H9 (cell line): ENCODE measurements at regions not wholly inside any gene's neighbourhood (a gene's known extent, or its start where the extent isn't known, plus 50 kb on each side); places are given as distances from the start of the nearest gene placed in this dataset.

Experiments used
- DNase-seq: peaks from one replicate; pipeline ENCODE4 v3.0.0-alpha.2; 2017
- H2AFZ ChIP-seq: one replicate; pipeline ENCODE4 v1.6.1; 2013; ENCODE audit warnings: mild to moderate bottlenecking, low read length, control low read depth, moderate library complexity
- H2AK5ac ChIP-seq: 2 replicates; pipeline ENCODE4 v1.6.1; 2013; ENCODE audit warnings: low read length, control low read depth, mixed read lengths; ENCODE audit not compliant: insufficient read length
- H2BK120ac ChIP-seq: one replicate; pipeline ENCODE4 v1.6.1; 2013; ENCODE audit warnings: low read depth, mild to moderate bottlenecking, low read length, control low read depth, inconsistent platforms; ENCODE audit not compliant: poor library complexity, severe bottlenecking
- H2BK12ac ChIP-seq: 2 replicates; pipeline ENCODE4 v1.6.1; 2013; ENCODE audit warnings: low read length, control low read depth, mixed read lengths, low read depth; ENCODE audit not compliant: insufficient read length
- H2BK15ac ChIP-seq: 2 replicates; pipeline ENCODE4 v1.6.1; 2013; ENCODE audit warnings: low read depth, low read length, control low read depth
- H2BK20ac ChIP-seq: one replicate; pipeline ENCODE4 v1.6.1; 2013; ENCODE audit warnings: low read depth, mild to moderate bottlenecking, low read length, control low read depth, inconsistent platforms; ENCODE audit not compliant: poor library complexity, severe bottlenecking
- H2BK5ac ChIP-seq: 2 replicates; pipeline ENCODE4 v1.6.1; 2013; ENCODE audit warnings: low read length, control low read depth, mixed read lengths; ENCODE audit not compliant: insufficient read length
- H3K14ac ChIP-seq: 2 replicates; pipeline ENCODE4 v1.6.1; 2013; ENCODE audit warnings: low read length, control low read depth; ENCODE audit not compliant: insufficient read depth
- H3K18ac ChIP-seq: 2 replicates; pipeline ENCODE4 v1.6.1; 2013; ENCODE audit warnings: low read depth, mild to moderate bottlenecking, mixed read lengths, low read length, control low read depth; ENCODE audit not compliant: insufficient read length
- H3K23ac ChIP-seq: 2 replicates; pipeline ENCODE4 v1.6.1; 2013; ENCODE audit warnings: low read length, control low read depth, mixed read lengths, low read depth; ENCODE audit not compliant: insufficient read length
- H3K23me2 ChIP-seq: 2 replicates; pipeline ENCODE4 v1.6.1; 2013; ENCODE audit warnings: low read depth, mild to moderate bottlenecking, mixed read lengths, low read length, control low read depth; ENCODE audit not compliant: insufficient read length, poor library complexity, severe bottlenecking
- H3K27ac ChIP-seq: 2 replicates; pipeline ENCODE4 v1.5.1; 2013; ENCODE audit warnings: low read length, control low read depth, mixed read lengths, low read depth; ENCODE audit not compliant: insufficient read length
- H3K27me3 ChIP-seq: 2 replicates; pipeline ENCODE4 v1.6.1; 2013; ENCODE audit warnings: low read length, control low read depth, inconsistent platforms; ENCODE audit not compliant: insufficient read depth
- H3K4ac ChIP-seq: 2 replicates; pipeline ENCODE4 v1.6.1; 2013; ENCODE audit warnings: low read depth, mild to moderate bottlenecking, control low read depth, inconsistent platforms, low read length, moderate library complexity
- H3K4me1 ChIP-seq: 2 replicates; pipeline ENCODE4 v1.6.1; 2013; ENCODE audit warnings: low read length, control low read depth, inconsistent platforms; ENCODE audit not compliant: insufficient read depth
- H3K4me2 ChIP-seq: 2 replicates; pipeline ENCODE4 v1.6.1; 2013; ENCODE audit warnings: low read length, control low read depth, mixed read lengths; ENCODE audit not compliant: insufficient read length, insufficient read depth
- H3K56ac ChIP-seq: 2 replicates; pipeline ENCODE4 v1.6.1; 2013; ENCODE audit warnings: low read depth, mild to moderate bottlenecking, mixed read lengths, low read length, control low read depth; ENCODE audit not compliant: insufficient read length
- H3K79me1 ChIP-seq: 2 replicates; pipeline ENCODE4 v1.6.1; 2013; ENCODE audit warnings: low read depth, mild to moderate bottlenecking, moderate library complexity, low read length, control low read depth, inconsistent platforms; ENCODE audit not compliant: insufficient read depth, poor library complexity, severe bottlenecking
- H3K79me2 ChIP-seq: 2 replicates; pipeline ENCODE4 v1.6.1; 2013; ENCODE audit warnings: low read length, control low read depth, inconsistent platforms; ENCODE audit not compliant: insufficient read depth
- H3K9ac ChIP-seq: 2 replicates; pipeline ENCODE4 v1.6.1; 2013; ENCODE audit warnings: low read length, control low read depth, mixed read lengths; ENCODE audit not compliant: insufficient read length; ENCODE audit errors: extremely low read depth
- H3K9me3 ChIP-seq: one replicate; pipeline ENCODE4 v1.6.1; 2013; ENCODE audit warnings: low read depth, low read length, inconsistent platforms; ENCODE audit not compliant: control insufficient read depth
- H3T11ph ChIP-seq: one replicate; pipeline ENCODE4 v1.6.1; 2013; ENCODE audit warnings: mild to moderate bottlenecking, low read length, control low read depth, inconsistent platforms
- H4K20me1 ChIP-seq: one replicate; pipeline ENCODE4 v1.6.1; 2013; ENCODE audit not compliant: control insufficient read depth, insufficient read length, insufficient read depth
- H4K5ac ChIP-seq: 2 replicates; pipeline ENCODE4 v1.6.1; 2013; ENCODE audit warnings: low read depth, mild to moderate bottlenecking, mixed read lengths, low read length, control low read depth; ENCODE audit not compliant: insufficient read length
- H4K8ac ChIP-seq: replicated peaks from 2 replicates; pipeline ENCODE4 v1.6.1; 2013; ENCODE audit warnings: low read length, control low read depth, mixed read lengths, low read depth; ENCODE audit not compliant: insufficient read length
- H4K91ac ChIP-seq: 2 replicates; pipeline ENCODE4 v1.6.1; 2013; ENCODE audit warnings: low read depth, mild to moderate bottlenecking, moderate library complexity, mixed read lengths, low read length, control low read depth; ENCODE audit not compliant: insufficient read length
- H3K27ac Mint-ChIP-seq, 3 experiments: 2 replicates in 2 of 3; 3 replicates in 1 of 3; pipeline ENCODE4 v1.8.0; 2020 to 2021; ENCODE audit warnings: mixed read lengths in 3 of 3, mild to moderate bottlenecking in 1 of 3, moderate library complexity in 1 of 3
- H3K27me3 Mint-ChIP-seq: 2 replicates; pipeline ENCODE4 v1.8.0; 2021; ENCODE audit warnings: low read depth, mild to moderate bottlenecking, moderate library complexity, mixed read lengths
- H3K36me3 Mint-ChIP-seq, 3 experiments: 2 replicates in 2 of 3; 3 replicates in 1 of 3; pipeline ENCODE4 v1.8.0; 2020 to 2021; ENCODE audit warnings: low read depth in 3 of 3, mixed read lengths in 3 of 3; ENCODE audit not compliant: insufficient read depth in 1 of 3
- H3K4me1 Mint-ChIP-seq, 2 experiments: 2 replicates each; pipeline ENCODE4 v1.8.0; 2020; ENCODE audit warnings: mixed read lengths in 2 of 2
- H3K4me3 Mint-ChIP-seq, 2 experiments: 2 replicates in 1 of 2; 3 replicates in 1 of 2; pipeline ENCODE4 v1.8.0; 2020 to 2021; ENCODE audit warnings: mild to moderate bottlenecking in 2 of 2, mixed read lengths in 2 of 2, moderate library complexity in 1 of 2
- H3K9me3 Mint-ChIP-seq, 2 experiments: 2 replicates in 1 of 2; 3 replicates in 1 of 2; pipeline ENCODE4 v1.8.0; 2020; ENCODE audit warnings: mild to moderate bottlenecking in 2 of 2, mixed read lengths in 2 of 2, moderate library complexity in 1 of 2
- WGBS: extraction: QIAGEN DNeasy Blood & Tissue Kit; methylation state at CpG from one replicate; pipeline ENCODE4 v1.1.7; 2013; ENCODE audit warnings: missing lambda C conversion rate, low lambda C conversion rate, mixed read lengths; ENCODE audit not compliant: insufficient read length; ENCODE audit errors: extremely low coverage; 5-methylcytosine and 5-hydroxymethylcytosine counted together
- TF ChIP-seq, protein P1 (sequence below): fragments of 200-600 bp; sonication (generic); conservative IDR thresholded peaks from 3 replicates; pipeline ENCODE4 v1.8.0; 2021; ENCODE audit warnings: antibody characterized with exemption, mild to moderate bottlenecking

DNA sequence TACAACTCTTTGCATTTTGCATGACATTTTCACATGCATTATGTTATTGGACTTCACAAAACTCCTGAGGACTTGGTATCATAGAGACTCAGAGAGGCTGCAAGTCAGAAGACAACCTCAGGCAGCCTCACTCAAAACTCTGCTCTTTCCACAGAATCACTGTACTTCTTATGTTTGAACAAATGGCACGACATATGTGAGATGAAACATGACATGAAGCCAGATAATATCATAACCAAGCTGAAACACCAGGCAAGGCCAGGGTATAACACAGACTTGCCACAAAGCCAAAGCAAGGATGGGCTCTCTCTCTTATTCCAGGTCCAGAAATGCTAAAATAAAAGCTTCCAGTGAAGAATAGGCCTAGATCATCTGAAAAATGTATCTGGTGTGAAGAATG lies 425.8 kb upstream of the CDH5 start:
- no peaks in the 10 kb centered on the region; a peak in 2 of 5 replicates for H3K9me3 Mint-ChIP-seq
- H3K9ac ChIP-seq = no peak overlapping the region
- H3K18ac ChIP-seq = no peak overlapping the region
- H3K27me3 ChIP-seq = no peaks in the 10 kb centered on the region
- no peak overlapping the region for H2BK12ac ChIP-seq
- H3K14ac ChIP-seq = no peak overlapping the region
- TF ChIP-seq, protein P1, sequence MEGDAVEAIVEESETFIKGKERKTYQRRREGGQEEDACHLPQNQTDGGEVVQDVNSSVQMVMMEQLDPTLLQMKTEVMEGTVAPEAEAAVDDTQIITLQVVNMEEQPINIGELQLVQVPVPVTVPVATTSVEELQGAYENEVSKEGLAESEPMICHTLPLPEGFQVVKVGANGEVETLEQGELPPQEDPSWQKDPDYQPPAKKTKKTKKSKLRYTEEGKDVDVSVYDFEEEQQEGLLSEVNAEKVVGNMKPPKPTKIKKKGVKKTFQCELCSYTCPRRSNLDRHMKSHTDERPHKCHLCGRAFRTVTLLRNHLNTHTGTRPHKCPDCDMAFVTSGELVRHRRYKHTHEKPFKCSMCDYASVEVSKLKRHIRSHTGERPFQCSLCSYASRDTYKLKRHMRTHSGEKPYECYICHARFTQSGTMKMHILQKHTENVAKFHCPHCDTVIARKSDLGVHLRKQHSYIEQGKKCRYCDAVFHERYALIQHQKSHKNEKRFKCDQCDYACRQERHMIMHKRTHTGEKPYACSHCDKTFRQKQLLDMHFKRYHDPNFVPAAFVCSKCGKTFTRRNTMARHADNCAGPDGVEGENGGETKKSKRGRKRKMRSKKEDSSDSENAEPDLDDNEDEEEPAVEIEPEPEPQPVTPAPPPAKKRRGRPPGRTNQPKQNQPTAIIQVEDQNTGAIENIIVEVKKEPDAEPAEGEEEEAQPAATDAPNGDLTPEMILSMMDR = no peak
- H3K9me3 ChIP-seq = no peaks in the 10 kb centered on the region
- H4K91ac ChIP-seq = no peak overlapping the region
- no peak overlapping the region for H4K8ac ChIP-seq
- no peak for DNase-seq
- H3K4ac ChIP-seq = no peak overlapping the region
- no peaks in the 10 kb centered on the region for H3K4me1 ChIP-seq
- no peak overlapping the region for H3K27ac Mint-ChIP-seq
- H4K20me1 ChIP-seq = no peaks in the 10 kb centered on the region
- H3K56ac ChIP-seq = no peak overlapping the region
- no peak overlapping the region for H3T11ph ChIP-seq
- no peaks in the 10 kb centered on the region for H3K79me1 ChIP-seq
- H3K79me2 ChIP-seq = no peaks in the 10 kb centered on the region
- H4K5ac ChIP-seq = no peak overlapping the region
- WGBS = no CpG with 5 or more reads among the region's 1 CpG
- H3K23ac ChIP-seq = no peak overlapping the region
- no peak overlapping the region for H3K4me3 Mint-ChIP-seq
- no peaks in the 10 kb centered on the region for H3K23me2 ChIP-seq
- H2AFZ ChIP-seq = no peak overlapping the region
- H2BK120ac ChIP-seq = no peak overlapping the region
- no peaks in the 10 kb centered on the region; the same call in 1 of the 2 replicates for H3K27me3 Mint-ChIP-seq
- no peak overlapping the region for H2BK5ac ChIP-seq
- no peak overlapping the region for H2AK5ac ChIP-seq
- H3K4me1 Mint-ChIP-seq = no peaks in the 10 kb centered on the region
- H2BK15ac ChIP-seq = no peak overlapping the region
- H3K4me2 ChIP-seq = no peak overlapping the region
- no peak overlapping the region for H3K27ac ChIP-seq
- H3K36me3 Mint-ChIP-seq = no peaks in the 10 kb centered on the region; a peak in 1 of 7 replicates
- H2BK20ac ChIP-seq = no peak overlapping the region
